Panc1 (cell line): ENCODE measurements at regions not wholly inside any gene's neighbourhood (a gene's known extent, or its start where the extent isn't known, plus 50 kb on each side); places are given as distances from the start of the nearest gene placed in this dataset.
"Not testable (repeated sequence)": the region's sequence is repeated elsewhere in the genome, so short reads cannot be mapped to it uniquely, and the experiment has no call there.

Experiments used
- ATAC-seq: fragments of 200-7000 bp; cut with Tn5 transposase; 2 replicates; pipeline ENCODE4 v1.9.1; 2020; ENCODE audit warnings: mild to moderate bottlenecking, moderate library complexity
- BruUV-seq: library from RNA; stranded (reverse); fragments of 400-500 nt; replicated peaks from 2 replicates; lab custom pipeline; 2021; lab: Mats Ljungman, UMichigan
- CTCF ChIA-PET: fragments of 300-600 bp; sonication (Branson Sonifier 250); formaldehyde crosslinking; loops from one replicate; lab custom pipeline; 2022; ENCODE audit warnings: antibody characterized with exemption; lab: Charles Lee
- POLR2A ChIA-PET: fragments of 300-600 bp; sonication (Branson Sonifier 250); formaldehyde crosslinking; loops from one replicate; lab custom pipeline; 2022; ENCODE audit warnings: antibody characterized with exemption; lab: Charles Lee
- DNase-seq: peaks from one replicate; pipeline ENCODE4 v3.0.0-alpha.2; 2010; ENCODE audit warnings: low read depth, low spot score
- H3K27ac ChIP-seq: 2 replicates; pipeline ENCODE4 v1.5.1; 2011; ENCODE audit warnings: mild to moderate bottlenecking, low read length, inconsistent platforms
- H3K27me3 ChIP-seq: fragments of 200-500 bp; sonication (Bioruptor generic); 2 replicates; pipeline ENCODE4 v1.6.0; 2014; ENCODE audit warnings: low read length, inconsistent platforms; ENCODE audit not compliant: control insufficient read depth, insufficient read depth
- H3K36me3 ChIP-seq: fragments of 200-500 bp; sonication (Bioruptor generic); 2 replicates; pipeline ENCODE4 v1.5.1; 2014; ENCODE audit warnings: inconsistent platforms, mild to moderate bottlenecking, low read length, moderate library complexity; ENCODE audit not compliant: control insufficient read depth, insufficient read depth
- H3K4me1 ChIP-seq: 2 replicates; pipeline ENCODE4 v1.5.1; 2011; ENCODE audit warnings: inconsistent platforms, mild to moderate bottlenecking, low read length, moderate library complexity; ENCODE audit not compliant: control insufficient read depth, insufficient read depth
- H3K4me3 ChIP-seq, 2 experiments: 2 replicates each; pipeline ENCODE4 v1.5.1; 2011 to 2012; ENCODE audit warnings: low read depth in 2 of 2, low read length in 2 of 2, mild to moderate bottlenecking in 2 of 2, inconsistent platforms in 1 of 2, moderate library complexity in 1 of 2
- H3K9me3 ChIP-seq: fragments of 200-500 bp; sonication (Bioruptor generic); 2 replicates; pipeline ENCODE4 v1.5.1; 2014; ENCODE audit warnings: low read depth, mild to moderate bottlenecking, inconsistent platforms, low read length, moderate library complexity; ENCODE audit not compliant: control insufficient read depth, insufficient read depth
- POLR2AphosphoS5 ChIP-seq: IDR thresholded peaks from 2 replicates; pipeline ENCODE4 v1.6.1; 2012; ENCODE audit warnings: mild to moderate bottlenecking, low read depth, low read length, moderate library complexity
- SIN3A ChIP-seq: IDR thresholded peaks from 2 replicates; pipeline ENCODE4 v1.6.1; 2012; ENCODE audit warnings: low read depth, mild to moderate bottlenecking, low read length, moderate library complexity, borderline replicate concordance; ENCODE audit not compliant: insufficient read depth
- TCF7L2 ChIP-seq: IDR thresholded peaks from 2 replicates; pipeline ENCODE4 v1.6.1; 2011; ENCODE audit warnings: mild to moderate bottlenecking, low read depth, low read length, inconsistent platforms
- in situ Hi-C: cut with HindIII; loops from 2 replicates; pipeline ENCODE4 v1.10.0; 2016; ENCODE audit warnings: low sequenced_read_pairs, low pct_unique_long_range_greater_than_20kb
- intact Hi-C: fragments of 100-400 bp; cut with micrococcal nuclease; formaldehyde crosslinking; loops from one replicate; pipeline ENCODE4 v1.10.0; 2022; ENCODE audit not compliant: unreplicated experiment
- TF ChIP-seq, protein P1 (sequence below): fragments of 450-650 bp; IDR thresholded peaks from 2 replicates; pipeline ENCODE4 v1.5.1; 2017; ENCODE audit warnings: mild to moderate bottlenecking
- TF ChIP-seq, protein P2 (sequence below), 2 experiments: IDR thresholded peaks; 2 replicates each; pipeline ENCODE4 v1.6.1; 2011 to 2012; ENCODE audit warnings: low read depth in 2 of 2, control low read depth in 1 of 2, low read length in 1 of 2, mild to moderate bottlenecking in 1 of 2, moderate library complexity in 1 of 2; ENCODE audit not compliant: insufficient read depth in 1 of 2

DNA sequence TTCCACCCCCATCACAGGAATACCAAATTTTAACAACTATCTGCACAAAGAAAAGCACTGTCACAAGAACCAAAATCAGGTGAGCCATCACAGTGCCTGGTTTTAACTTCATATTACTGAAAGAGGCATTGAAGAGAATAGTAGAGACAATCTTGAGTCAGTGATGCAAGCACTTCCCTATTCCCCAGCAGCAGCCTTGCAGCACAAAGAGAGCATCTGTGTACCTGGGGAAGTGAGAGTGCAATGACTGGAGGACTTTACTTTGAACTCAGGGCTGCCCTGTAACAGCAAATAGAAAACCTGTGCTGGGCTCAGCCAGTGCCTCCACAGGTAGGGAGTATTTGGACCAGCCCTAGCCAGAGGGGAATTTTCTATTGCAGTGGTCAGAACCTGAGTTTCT lies 361.8 kb downstream of the TEX13C start:
- no peaks in the 10 kb centered on the region for H3K27me3 ChIP-seq

DNA sequence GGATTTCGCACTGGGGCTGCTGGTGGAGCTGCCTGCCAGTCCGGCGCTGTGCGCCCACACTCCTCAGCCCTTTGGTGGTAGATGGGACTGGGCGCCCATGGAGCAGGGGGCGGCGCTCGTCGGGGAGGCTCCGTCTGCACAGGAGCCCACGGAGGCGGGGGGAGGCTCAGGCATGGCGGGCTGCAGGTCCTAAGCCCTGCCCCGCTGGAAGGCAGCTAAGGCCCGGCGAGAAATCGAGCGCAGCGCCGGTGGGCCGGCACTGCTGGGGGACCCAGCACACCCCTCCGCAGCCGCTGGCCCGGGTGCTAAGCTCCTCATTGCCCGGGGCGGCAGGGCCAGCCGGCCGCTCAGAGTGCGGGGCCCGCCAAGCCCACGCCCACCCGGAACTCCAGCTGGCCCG lies 370.9 kb downstream of the TEX13C start:
- not testable (repeated sequence) for BruUV-seq

More for the DNA sequence above, 361.8 kb downstream of the TEX13C start:
- ChIA-PET CTCF (no interaction called here), POLR2A (no interaction called here)
- Histone ChIP-seq H3K4me3 (no peak overlapping the region), H3K36me3 (no peaks in the 10 kb centered on the region), H3K27ac (no peak overlapping the region), H3K4me1 (no peaks in the 10 kb centered on the region), H3K9me3 (no peaks in the 10 kb centered on the region)
- DNase-seq = no peak
- in situ Hi-C loops (no loop called here), intact Hi-C loops (no loop called here)
- TF ChIP-seq POLR2AphosphoS5 (no peak), TCF7L2 (no peak), SIN3A (no peak)
- TF ChIP-seq, protein P1, sequence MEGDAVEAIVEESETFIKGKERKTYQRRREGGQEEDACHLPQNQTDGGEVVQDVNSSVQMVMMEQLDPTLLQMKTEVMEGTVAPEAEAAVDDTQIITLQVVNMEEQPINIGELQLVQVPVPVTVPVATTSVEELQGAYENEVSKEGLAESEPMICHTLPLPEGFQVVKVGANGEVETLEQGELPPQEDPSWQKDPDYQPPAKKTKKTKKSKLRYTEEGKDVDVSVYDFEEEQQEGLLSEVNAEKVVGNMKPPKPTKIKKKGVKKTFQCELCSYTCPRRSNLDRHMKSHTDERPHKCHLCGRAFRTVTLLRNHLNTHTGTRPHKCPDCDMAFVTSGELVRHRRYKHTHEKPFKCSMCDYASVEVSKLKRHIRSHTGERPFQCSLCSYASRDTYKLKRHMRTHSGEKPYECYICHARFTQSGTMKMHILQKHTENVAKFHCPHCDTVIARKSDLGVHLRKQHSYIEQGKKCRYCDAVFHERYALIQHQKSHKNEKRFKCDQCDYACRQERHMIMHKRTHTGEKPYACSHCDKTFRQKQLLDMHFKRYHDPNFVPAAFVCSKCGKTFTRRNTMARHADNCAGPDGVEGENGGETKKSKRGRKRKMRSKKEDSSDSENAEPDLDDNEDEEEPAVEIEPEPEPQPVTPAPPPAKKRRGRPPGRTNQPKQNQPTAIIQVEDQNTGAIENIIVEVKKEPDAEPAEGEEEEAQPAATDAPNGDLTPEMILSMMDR = no peak
- TF ChIP-seq, protein P2, sequence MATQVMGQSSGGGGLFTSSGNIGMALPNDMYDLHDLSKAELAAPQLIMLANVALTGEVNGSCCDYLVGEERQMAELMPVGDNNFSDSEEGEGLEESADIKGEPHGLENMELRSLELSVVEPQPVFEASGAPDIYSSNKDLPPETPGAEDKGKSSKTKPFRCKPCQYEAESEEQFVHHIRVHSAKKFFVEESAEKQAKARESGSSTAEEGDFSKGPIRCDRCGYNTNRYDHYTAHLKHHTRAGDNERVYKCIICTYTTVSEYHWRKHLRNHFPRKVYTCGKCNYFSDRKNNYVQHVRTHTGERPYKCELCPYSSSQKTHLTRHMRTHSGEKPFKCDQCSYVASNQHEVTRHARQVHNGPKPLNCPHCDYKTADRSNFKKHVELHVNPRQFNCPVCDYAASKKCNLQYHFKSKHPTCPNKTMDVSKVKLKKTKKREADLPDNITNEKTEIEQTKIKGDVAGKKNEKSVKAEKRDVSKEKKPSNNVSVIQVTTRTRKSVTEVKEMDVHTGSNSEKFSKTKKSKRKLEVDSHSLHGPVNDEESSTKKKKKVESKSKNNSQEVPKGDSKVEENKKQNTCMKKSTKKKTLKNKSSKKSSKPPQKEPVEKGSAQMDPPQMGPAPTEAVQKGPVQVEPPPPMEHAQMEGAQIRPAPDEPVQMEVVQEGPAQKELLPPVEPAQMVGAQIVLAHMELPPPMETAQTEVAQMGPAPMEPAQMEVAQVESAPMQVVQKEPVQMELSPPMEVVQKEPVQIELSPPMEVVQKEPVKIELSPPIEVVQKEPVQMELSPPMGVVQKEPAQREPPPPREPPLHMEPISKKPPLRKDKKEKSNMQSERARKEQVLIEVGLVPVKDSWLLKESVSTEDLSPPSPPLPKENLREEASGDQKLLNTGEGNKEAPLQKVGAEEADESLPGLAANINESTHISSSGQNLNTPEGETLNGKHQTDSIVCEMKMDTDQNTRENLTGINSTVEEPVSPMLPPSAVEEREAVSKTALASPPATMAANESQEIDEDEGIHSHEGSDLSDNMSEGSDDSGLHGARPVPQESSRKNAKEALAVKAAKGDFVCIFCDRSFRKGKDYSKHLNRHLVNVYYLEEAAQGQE (IDR thresholded peaks at IDR 0.05; ENCODE audit: insufficient read depth in 1 of 2, low read depth in 2 of 2, low read length in 1 of 2) = no peak
- BruUV-seq = no TSS peak
- ATAC-seq = no peak

DNA sequence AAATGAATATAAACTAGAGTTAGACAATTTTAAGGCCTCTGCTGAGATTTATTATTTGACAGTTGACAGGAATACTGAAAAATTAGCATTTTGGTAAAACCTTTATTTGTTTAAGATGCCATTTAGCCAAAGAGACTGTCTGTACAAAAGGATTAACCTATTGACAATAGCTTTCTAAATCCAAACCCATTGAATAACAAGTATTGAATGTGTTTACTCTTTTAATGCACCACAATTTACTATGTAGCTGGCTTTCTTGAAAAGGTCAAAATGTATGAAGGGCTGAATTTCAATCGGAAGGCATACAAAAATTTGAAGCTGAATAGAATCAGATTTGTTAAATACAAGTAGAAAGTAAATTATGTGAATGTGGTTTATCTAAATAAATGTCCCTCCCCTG lies 374.5 kb downstream of the TEX13C start:
- POLR2A ChIA-PET = no interaction called here
- no peaks in the 10 kb centered on the region for H3K9me3 ChIP-seq

More for the DNA sequence above, 370.9 kb downstream of the TEX13C start:
- H3K27me3 ChIP-seq, in situ Hi-C loops, intact Hi-C loops, H3K27ac ChIP-seq, CTCF ChIA-PET, H3K36me3 ChIP-seq, H3K9me3 ChIP-seq, DNase-seq, ATAC-seq, H3K4me1 ChIP-seq, H3K4me3 ChIP-seq: not testable (repeated sequence)
- POLR2A ChIA-PET = interaction anchor here (0.6 kb wide), 1 partner anchor 35 kb away, joined by 3 read pairs; no protein-coding TSS in a partner anchor

More for the DNA sequence above, 374.5 kb downstream of the TEX13C start:
- Histone ChIP-seq H3K27ac (no peak overlapping the region), H3K27me3 (no peaks in the 10 kb centered on the region), H3K36me3 (no peaks in the 10 kb centered on the region), H3K4me1 (no peaks in the 10 kb centered on the region), H3K4me3 (no peak overlapping the region)
- TF ChIP-seq, protein P1 = no peak
- TF ChIP-seq TCF7L2 = no peak
- TF ChIP-seq SIN3A = no peak
- TF ChIP-seq POLR2AphosphoS5 = no peak
- TF ChIP-seq, protein P2 (IDR thresholded peaks at IDR 0.05; ENCODE audit: insufficient read depth in 1 of 2, low read depth in 2 of 2, low read length in 1 of 2) = no peak
- in situ Hi-C loops (no loop called here), intact Hi-C loops (no loop called here)
- CTCF ChIA-PET = no interaction called here
- DNase-seq (no peak), ATAC-seq (no peak)
- no TSS peak for BruUV-seq
